ENCODE measurements at regions not wholly inside any gene's neighbourhood (a gene's known extent, or its start where the extent isn't known, plus 50 kb on each side); places are given as distances from the start of the nearest gene placed in this dataset.

DNA sequence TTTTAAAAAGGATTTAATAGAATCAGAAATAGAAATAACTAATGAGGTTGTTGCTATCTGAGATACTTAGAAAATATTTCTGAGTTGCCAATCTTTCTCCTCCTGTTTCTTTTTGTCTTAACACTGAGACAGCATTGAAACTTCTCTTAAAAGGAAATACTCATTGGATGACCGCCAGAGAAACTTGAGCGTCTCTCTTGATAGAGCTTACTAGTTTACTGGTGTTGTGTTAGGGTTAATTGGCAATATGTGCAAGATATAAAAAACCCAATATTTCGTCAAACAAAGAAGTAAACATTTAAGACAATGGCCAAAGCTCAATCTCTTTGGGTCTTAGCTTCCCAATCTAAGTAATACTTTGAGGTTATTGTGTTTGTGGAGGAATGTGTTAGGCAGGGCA is 176.4 kb upstream of the CHD1 start:
- no peak overlapping the region for H3K4me2 ChIP-seq (replicated peaks; ENCODE audit: low read depth, low read length, poor library complexity, severe bottlenecking)
- CTCF ChIA-PET = interaction anchor here (0.6 to 2.1 kb wide), 13 partner anchors 8 to 1940 kb away, joined by 3 to 7 read pairs (median 5); no protein-coding TSS in a partner anchor
- POLR2A ChIA-PET = no interaction called here
- Mint-ChIP-seq H3K27ac (no peak overlapping the region), H3K27me3 (peaks cover 16% of the 10 kb centered on the region), H3K4me1 (no peaks in the 10 kb centered on the region), H3K9me3 (ENCODE audit: insufficient read depth) (no peaks in the 10 kb centered on the region), H3K4me3 (no peak overlapping the region)
- ATAC-seq (ENCODE audit: low read depth) = no peak
- no peaks in the 10 kb centered on the region for H3K36me3 ChIP-seq (replicated peaks in 1 of 2; ENCODE audit: control extremely low read depth in 1 of 2, control insufficient read depth in 1 of 2, extremely low read depth in 1 of 2, insufficient read depth in 2 of 2, low read length in 1 of 2)
- no peaks in the 10 kb centered on the region for H3K27me3 ChIP-seq (replicated peaks in 1 of 4; ENCODE audit: control extremely low read depth in 1 of 4, control insufficient read depth in 3 of 4, insufficient read depth in 4 of 4, low read length in 3 of 4)
- H3K4me3 ChIP-seq (ENCODE audit: control extremely low read depth in 1 of 5, extremely low read depth in 1 of 5, insufficient read depth in 1 of 5, low read depth in 2 of 5, low read length in 4 of 5) = no peak overlapping the region
- no peak for DNase-seq
- WGBS (ENCODE audit: insufficient coverage) = no CpG with 5 or more reads among the region's 3 CpGs
- intact Hi-C loops (cut with micrococcal nuclease) = loop anchor here (2.0 kb wide), 1 partner anchor 1940 kb away; no protein-coding TSS in a partner anchor
- H3K9ac ChIP-seq (ENCODE audit: low read length) = no peak overlapping the region
- H3K4me1 ChIP-seq (ENCODE audit: control insufficient read depth in 2 of 2, insufficient read depth in 2 of 2, low read length in 2 of 2) = no peaks in the 10 kb centered on the region
- TF ChIP-seq EZH2 (IDR thresholded peaks at IDR 0.05; ENCODE audit: borderline replicate concordance, insufficient read depth, low read depth, low read length, poor library complexity, severe bottlenecking) = no peak
- TF ChIP-seq, protein P1, sequence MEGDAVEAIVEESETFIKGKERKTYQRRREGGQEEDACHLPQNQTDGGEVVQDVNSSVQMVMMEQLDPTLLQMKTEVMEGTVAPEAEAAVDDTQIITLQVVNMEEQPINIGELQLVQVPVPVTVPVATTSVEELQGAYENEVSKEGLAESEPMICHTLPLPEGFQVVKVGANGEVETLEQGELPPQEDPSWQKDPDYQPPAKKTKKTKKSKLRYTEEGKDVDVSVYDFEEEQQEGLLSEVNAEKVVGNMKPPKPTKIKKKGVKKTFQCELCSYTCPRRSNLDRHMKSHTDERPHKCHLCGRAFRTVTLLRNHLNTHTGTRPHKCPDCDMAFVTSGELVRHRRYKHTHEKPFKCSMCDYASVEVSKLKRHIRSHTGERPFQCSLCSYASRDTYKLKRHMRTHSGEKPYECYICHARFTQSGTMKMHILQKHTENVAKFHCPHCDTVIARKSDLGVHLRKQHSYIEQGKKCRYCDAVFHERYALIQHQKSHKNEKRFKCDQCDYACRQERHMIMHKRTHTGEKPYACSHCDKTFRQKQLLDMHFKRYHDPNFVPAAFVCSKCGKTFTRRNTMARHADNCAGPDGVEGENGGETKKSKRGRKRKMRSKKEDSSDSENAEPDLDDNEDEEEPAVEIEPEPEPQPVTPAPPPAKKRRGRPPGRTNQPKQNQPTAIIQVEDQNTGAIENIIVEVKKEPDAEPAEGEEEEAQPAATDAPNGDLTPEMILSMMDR (IDR thresholded peaks at IDR 0.05) = no peak
- H4K20me1 ChIP-seq (ENCODE audit: control insufficient read depth, insufficient read depth, low read length, poor library complexity, severe bottlenecking) = no peaks in the 10 kb centered on the region
- no peaks in the 10 kb centered on the region for H3K79me2 ChIP-seq (ENCODE audit: control insufficient read depth, insufficient read depth, low read length)
- H3K9me3 ChIP-seq (ENCODE audit: control extremely low read depth in 1 of 3, control insufficient read depth in 2 of 3, insufficient read depth in 1 of 3, low read length in 2 of 3) = no peaks in the 10 kb centered on the region
- H3K27ac ChIP-seq (ENCODE audit: low read length in 2 of 2) = no peak overlapping the region
- no peak overlapping the region for H2AFZ ChIP-seq (ENCODE audit: insufficient read depth, low read depth, low read length, poor library complexity, severe bottlenecking)

DNA sequence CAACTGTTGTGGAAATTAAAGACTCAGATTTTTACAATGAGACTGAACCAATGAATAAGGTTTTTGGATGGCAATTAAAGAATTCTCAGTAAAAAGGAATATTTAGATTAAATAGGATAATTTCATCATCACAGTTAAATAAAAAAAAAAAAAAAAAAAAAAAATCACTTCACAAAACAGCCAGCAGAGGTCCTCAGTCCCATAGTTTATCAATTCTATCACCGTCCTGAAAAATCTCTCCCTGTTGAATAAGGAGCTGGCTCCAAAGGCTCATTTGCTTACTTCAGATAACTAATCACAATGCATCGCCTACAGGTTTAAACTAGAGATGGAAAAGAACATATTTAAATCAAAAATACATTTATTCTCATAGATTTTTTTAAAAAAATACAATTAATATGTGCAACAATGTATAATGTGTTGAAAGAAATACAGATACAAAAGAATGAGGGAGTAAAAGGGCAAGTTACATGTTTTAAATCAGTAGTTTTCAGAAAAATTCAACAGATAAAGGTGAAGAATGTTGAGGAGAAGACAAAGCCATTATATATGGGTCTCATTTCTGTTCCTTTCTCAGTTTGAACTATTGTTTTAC is 175.8 kb upstream of the CHD1 start:
- CTCF ChIA-PET = interaction anchor here (0.6 to 2.1 kb wide), 14 partner anchors 7 to 1940 kb away, joined by 3 to 7 read pairs (median 5); no protein-coding TSS in a partner anchor
- no peak for ATAC-seq (ENCODE audit: low read depth)

More for the DNA sequence above, 175.8 kb upstream of the CHD1 start:
- no CpG with 5 or more reads among the region's 2 CpGs for WGBS (ENCODE audit: insufficient coverage)
- POLR2A ChIA-PET = no interaction called here
- Histone ChIP-seq H3K4me3 (ENCODE audit: control extremely low read depth in 1 of 5, extremely low read depth in 1 of 5, insufficient read depth in 1 of 5, low read depth in 2 of 5, low read length in 4 of 5) (no peak overlapping the region), H3K4me1 (ENCODE audit: control insufficient read depth in 2 of 2, insufficient read depth in 2 of 2, low read length in 2 of 2) (no peaks in the 10 kb centered on the region), H3K27me3 (replicated peaks in 1 of 4; ENCODE audit: control extremely low read depth in 1 of 4, control insufficient read depth in 3 of 4, insufficient read depth in 4 of 4, low read length in 3 of 4) (no peaks in the 10 kb centered on the region), H4K20me1 (ENCODE audit: control insufficient read depth, insufficient read depth, low read length, poor library complexity, severe bottlenecking) (no peaks in the 10 kb centered on the region), H3K79me2 (ENCODE audit: control insufficient read depth, insufficient read depth, low read length) (no peaks in the 10 kb centered on the region), H3K36me3 (replicated peaks in 1 of 2; ENCODE audit: control extremely low read depth in 1 of 2, control insufficient read depth in 1 of 2, extremely low read depth in 1 of 2, insufficient read depth in 2 of 2, low read length in 1 of 2) (no peaks in the 10 kb centered on the region), H3K9me3 (ENCODE audit: control extremely low read depth in 1 of 3, control insufficient read depth in 2 of 3, insufficient read depth in 1 of 3, low read length in 2 of 3) (no peaks in the 10 kb centered on the region), H3K27ac (ENCODE audit: low read length in 2 of 2) (no peak overlapping the region), H3K9ac (ENCODE audit: low read length) (no peak overlapping the region), H2AFZ (ENCODE audit: insufficient read depth, low read depth, low read length, poor library complexity, severe bottlenecking) (no peak overlapping the region), H3K4me2 (replicated peaks; ENCODE audit: low read depth, low read length, poor library complexity, severe bottlenecking) (no peak overlapping the region)
- TF ChIP-seq, protein P1 (IDR thresholded peaks at IDR 0.05) = peak; percentile 90
- no peak for TF ChIP-seq EZH2 (IDR thresholded peaks at IDR 0.05; ENCODE audit: borderline replicate concordance, insufficient read depth, low read depth, low read length, poor library complexity, severe bottlenecking)
- H3K4me1 Mint-ChIP-seq = no peaks in the 10 kb centered on the region
- intact Hi-C loops (cut with micrococcal nuclease) = loop anchor here (2.0 kb wide), 1 partner anchor 1940 kb away; no protein-coding TSS in a partner anchor
- H3K27ac Mint-ChIP-seq = no peak overlapping the region
- DNase-seq = peak; percentile 30
- H3K9me3 Mint-ChIP-seq (ENCODE audit: insufficient read depth) = no peaks in the 10 kb centered on the region
- H3K4me3 Mint-ChIP-seq = no peak overlapping the region
- H3K27me3 Mint-ChIP-seq = peaks cover 14% of the 10 kb centered on the region

Measured in B cell (primary cell).